ENCODE measurements at regions not wholly inside any gene's neighbourhood (a gene's known extent, or its start where the extent isn't known, plus 50 kb on each side); places are given as distances from the start of the nearest gene placed in this dataset.
A peak's percentile ranks its signal among the peaks of the same experiment; 100 is the strongest.
"Not testable (repeated sequence)": the region's sequence is repeated elsewhere in the genome, so short reads cannot be mapped to it uniquely, and the experiment has no call there.

DNA sequence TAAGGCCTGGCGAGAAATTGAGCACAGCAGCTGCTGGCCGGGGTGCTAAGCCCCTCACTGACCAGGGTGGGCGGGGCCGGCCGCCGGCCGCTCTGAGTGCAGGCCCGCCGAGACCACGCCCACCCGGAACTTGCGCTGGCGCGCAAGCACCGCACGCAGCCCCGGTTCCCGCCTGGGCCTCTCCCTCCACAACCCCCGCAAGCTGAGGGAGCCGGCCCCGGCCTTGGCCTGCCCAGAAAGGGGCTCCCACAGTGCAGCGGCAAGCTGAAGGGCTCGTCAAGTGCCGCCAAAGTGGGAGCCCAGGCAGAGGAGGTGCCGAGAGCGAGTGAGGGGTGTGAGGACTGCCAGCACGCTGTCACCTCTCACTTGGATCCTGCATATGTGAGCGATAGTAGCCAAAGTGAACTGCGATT lies 251.2 kb downstream of the GJA1 start:
- Histone ChIP-seq H3K9me3 (no peaks in the 10 kb centered on the region), H3K36me3 (no peaks in the 10 kb centered on the region), H3K27me3 (no peaks in the 10 kb centered on the region), H3K4me3 (no peak overlapping the region)
- DNase-seq: no peak

DNA sequence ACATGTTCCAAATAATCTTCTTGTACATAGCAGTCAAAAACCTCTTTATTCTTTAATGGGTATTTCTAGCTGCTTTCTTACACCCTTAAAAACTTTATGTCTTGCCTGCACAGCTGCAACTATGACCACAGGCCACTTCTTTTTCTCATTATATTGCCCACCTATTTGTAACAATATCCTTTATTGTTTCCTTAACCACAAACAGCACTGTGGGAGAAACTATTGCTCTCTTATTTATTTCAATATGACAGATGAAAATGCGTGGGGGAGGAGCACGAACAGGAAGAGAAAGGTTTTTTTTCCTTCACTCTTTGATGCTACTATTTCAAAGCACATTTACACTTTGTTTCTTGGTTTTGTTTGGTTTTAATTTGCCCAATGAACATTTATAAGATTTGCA lies 253.5 kb downstream of the GJA1 start:
- H3K27me3 ChIP-seq: no peaks in the 10 kb centered on the region
- H3K4me3 ChIP-seq: no peak overlapping the region
- H3K9me3 ChIP-seq: no peaks in the 10 kb centered on the region
- no peaks in the 10 kb centered on the region for H3K36me3 ChIP-seq
- no peak for DNase-seq

DNA sequence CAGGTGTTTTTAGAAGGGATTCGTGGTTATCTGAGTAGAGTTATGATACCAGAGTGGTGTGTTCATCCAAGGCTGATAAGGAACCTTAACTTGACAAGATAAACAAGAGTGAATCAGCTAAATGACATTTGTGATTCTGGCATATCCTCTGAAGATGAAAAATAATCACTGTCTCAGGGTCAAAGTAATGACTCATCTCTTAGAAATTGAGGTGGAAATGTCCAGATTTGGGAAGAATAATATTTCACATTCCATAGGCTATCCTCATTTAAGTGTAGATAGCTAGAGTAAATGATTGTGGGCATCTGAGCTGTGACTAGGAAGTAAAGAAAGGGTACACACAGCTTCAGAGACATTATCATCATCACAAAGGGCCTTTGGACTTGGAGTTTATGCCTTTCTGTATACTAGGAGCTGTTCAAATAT lies 255.7 kb downstream of the GJA1 start:
- H3K36me3 ChIP-seq: no peaks in the 10 kb centered on the region

DNA sequence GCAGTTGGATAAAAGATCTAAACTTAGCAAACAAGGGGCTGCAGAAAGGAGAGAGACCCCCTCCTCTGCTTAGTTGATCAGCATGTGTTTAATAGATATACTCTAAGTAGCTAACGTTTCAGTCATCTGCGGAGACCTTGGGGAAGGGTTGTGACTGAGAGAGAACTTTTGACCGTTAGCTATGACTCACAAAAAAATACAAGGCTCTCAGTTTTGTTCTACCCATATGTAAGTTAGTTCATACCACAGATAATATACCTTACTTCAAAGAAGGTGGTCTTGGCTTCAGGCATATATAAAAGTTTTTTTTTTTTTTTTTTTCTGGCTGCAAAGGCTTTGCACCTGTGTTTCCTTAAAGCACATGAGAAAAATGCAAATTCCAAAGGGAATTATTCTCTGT lies 258.9 kb downstream of the GJA1 start:
- no peak overlapping the region for H3K4me3 ChIP-seq
- no peaks in the 10 kb centered on the region for H3K36me3 ChIP-seq
- H3K9me3 ChIP-seq: no peaks in the 10 kb centered on the region
- H3K27me3 ChIP-seq: no peaks in the 10 kb centered on the region
- no peak for DNase-seq

More for the DNA sequence above, 255.7 kb downstream of the GJA1 start:
- Histone ChIP-seq H3K27me3 (no peaks in the 10 kb centered on the region), H3K9me3 (no peaks in the 10 kb centered on the region), H3K4me3 (no peak overlapping the region)
- DNase-seq: no peak

DNA sequence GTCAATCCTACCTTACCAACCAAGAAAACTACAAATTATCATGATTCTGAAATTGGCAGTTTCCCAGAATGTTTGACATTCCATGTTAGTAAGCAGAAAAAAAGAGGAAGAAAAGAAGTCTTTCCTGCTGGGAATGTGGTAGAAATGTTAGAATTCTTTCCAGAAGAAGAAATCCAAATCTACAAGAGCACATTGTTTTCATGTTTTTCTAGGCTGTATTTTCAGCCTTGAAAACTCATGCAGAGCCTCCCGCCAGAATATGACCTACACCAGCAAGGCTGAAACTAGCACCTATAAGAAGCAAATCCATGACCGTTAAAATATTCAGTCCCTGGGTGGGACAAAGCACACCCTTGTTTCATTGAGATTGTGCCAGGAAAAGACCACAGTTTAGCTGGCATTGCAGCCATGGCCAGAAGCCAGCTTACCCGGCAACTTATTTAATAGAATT lies 259.4 kb downstream of the GJA1 start:
- DNase-seq: peak; percentile 14
- no peaks in the 10 kb centered on the region for H3K27me3 ChIP-seq
- H3K4me3 ChIP-seq: no peak overlapping the region
- no peaks in the 10 kb centered on the region for H3K36me3 ChIP-seq
- no peaks in the 10 kb centered on the region for H3K9me3 ChIP-seq

DNA sequence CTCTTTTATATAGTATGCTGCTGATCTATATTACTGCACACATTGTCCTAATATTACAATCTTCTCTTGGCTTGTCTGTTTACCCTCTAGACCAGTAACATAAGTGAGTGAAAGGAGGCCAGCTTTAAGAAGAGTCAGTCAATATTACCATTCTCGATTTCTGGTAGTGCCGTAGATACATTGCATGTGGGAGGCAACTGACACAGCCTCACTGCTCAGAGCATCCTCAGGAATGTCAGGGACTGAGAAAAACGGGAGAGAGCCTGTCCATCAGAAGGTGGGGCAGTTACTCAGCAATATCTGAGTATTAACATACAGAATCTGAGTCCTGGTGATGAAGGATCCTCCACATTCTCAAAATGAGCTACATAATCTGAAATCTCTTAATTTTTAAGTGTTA lies 259.9 kb downstream of the GJA1 start:
- H3K9me3 ChIP-seq: no peaks in the 10 kb centered on the region
- no peaks in the 10 kb centered on the region for H3K36me3 ChIP-seq
- no peaks in the 10 kb centered on the region for H3K27me3 ChIP-seq
- DNase-seq: no peak
- H3K4me3 ChIP-seq: no peak overlapping the region

DNA sequence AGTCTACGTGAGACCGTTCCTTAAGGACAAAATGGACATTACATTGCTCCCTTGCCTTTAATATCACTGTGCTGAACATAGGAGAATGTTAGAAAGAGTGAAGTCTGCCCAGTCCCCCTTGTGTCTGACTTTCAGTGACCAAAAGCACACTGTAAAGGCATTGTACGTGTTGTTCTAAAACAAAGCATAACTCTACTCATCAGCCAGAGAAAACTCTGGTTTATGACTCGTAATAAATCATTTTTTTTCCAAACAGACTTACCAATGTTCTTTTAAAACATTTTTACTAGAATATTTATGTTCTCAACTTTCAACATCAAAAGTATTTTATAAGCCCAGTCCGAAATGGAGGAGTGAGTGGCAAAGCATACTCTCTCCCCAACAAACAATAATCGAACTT lies 262.5 kb downstream of the GJA1 start:
- DNase-seq: no peak
- H3K27me3 ChIP-seq: no peaks in the 10 kb centered on the region
- H3K4me3 ChIP-seq: no peak overlapping the region
- no peaks in the 10 kb centered on the region for H3K36me3 ChIP-seq
- H3K9me3 ChIP-seq: no peaks in the 10 kb centered on the region

DNA sequence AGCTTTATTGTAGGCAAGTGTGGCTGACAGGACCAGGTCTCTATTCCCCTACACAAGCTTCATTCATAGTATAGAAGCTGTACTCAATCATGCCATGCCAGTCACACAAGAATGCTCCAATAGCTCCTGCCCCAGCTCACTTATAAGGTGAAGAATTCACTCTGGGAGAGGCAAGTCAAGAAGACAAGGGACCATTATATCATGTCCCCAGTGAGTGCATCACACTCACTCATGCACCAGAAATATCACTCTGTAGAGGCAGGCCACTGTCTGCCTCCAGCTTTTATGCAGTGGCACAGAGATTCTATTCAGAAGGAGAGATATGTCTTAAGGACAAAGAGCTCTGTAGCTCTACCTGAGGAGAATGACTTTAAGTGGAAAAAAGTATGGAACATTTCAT lies 263.2 kb downstream of the GJA1 start:
- H3K9me3 ChIP-seq: no peaks in the 10 kb centered on the region
- no peaks in the 10 kb centered on the region for H3K36me3 ChIP-seq
- no peaks in the 10 kb centered on the region for H3K27me3 ChIP-seq
- H3K4me3 ChIP-seq: no peak overlapping the region
- no peak for DNase-seq

DNA sequence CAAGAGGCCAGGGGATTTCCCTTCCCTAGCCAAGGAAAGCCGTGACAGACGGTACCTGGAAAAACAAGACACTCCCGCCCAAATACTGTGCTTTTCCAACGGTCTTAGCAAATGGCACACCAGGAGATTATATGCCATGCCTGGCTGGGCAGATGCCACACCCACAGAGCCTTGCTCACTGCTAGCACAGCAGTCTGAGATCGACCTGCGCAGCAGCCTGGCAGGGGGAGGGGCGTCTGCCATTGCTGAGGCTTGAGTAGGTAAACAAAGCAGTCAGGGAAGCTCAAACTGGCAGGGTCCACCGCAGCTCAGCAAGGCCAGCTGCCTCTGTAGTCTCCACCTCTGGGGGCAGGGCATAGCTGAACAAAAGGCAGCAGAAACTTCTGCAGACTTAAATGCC lies 267.7 kb downstream of the GJA1 start:
- not testable (repeated sequence) for H3K9me3 ChIP-seq

DNA sequence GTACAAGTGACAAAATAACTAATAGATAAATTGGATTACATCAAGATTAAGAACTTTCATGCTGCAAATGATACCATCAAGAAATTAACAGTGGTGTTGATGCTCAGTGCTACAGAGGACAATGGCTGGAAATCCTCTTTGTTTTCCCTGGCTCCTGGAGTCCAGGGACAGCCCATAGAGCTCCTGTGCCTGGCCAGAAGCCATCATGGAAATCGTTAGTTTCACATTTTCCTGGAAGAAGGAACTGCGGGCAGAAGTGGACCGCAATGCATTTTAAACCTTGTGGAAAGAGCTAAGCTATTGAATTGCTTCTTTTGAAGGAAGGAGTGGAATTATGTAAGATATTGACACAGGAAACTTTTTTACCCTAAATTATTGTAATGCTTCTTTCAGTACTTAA lies 276.0 kb downstream of the GJA1 start:
- H3K4me3 ChIP-seq: no peak overlapping the region
- H3K27me3 ChIP-seq: no peaks in the 10 kb centered on the region
- H3K9me3 ChIP-seq: no peaks in the 10 kb centered on the region
- H3K36me3 ChIP-seq: no peaks in the 10 kb centered on the region
- no peak for DNase-seq

More for the DNA sequence above, 267.7 kb downstream of the GJA1 start:
- H3K27me3 ChIP-seq, H3K4me3 ChIP-seq, H3K36me3 ChIP-seq, DNase-seq: not testable (repeated sequence)

DNA sequence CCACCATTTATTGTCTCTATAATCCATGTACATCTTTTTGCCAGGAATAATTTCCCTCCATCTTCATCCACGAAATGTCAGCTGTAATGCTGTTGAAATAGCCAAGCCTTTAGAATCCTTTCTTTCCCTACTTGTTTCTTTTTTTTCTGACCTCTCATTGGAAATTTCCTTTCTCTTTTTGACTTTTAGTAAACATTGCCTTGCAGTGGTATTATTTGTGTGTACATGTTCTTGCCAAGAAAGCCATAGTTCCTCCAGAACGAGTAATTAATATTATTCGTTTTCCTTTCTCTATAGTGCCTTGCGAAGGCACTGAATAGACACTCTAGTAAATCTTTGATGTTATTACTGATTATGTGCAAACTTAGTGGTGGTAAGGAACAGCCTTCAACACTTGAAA lies 282.2 kb downstream of the GJA1 start:
- Histone ChIP-seq H3K9me3 (0 out of 2 replicates have a peak, but pooled peaks cover 4% of the 10 kb centered on the region), H3K27me3 (no peaks in the 10 kb centered on the region), H3K4me3 (no peak overlapping the region), H3K36me3 (no peaks in the 10 kb centered on the region)
- no peak for DNase-seq

DNA sequence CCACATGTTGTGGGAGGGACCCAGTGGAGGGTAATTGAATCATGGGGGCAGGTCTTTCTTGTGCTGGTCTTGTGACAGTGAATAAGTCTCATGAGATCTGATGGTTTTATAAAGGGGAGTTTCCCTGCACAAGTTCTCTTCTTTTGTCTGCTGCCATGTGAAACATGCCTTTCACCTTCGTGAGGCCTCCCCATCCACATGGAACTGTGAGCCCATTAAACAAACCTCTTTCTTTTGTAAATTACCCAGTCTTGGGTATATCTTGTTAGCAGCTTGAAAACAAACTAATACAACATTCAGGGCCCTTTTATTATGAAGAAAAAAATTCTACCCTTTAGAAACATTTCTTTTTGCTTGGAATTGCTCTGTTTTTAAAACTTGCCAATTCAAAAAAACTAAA lies 285.4 kb downstream of the GJA1 start:
- not testable (repeated sequence) for H3K27me3 ChIP-seq, H3K9me3 ChIP-seq, H3K36me3 ChIP-seq, DNase-seq, H3K4me3 ChIP-seq

DNA sequence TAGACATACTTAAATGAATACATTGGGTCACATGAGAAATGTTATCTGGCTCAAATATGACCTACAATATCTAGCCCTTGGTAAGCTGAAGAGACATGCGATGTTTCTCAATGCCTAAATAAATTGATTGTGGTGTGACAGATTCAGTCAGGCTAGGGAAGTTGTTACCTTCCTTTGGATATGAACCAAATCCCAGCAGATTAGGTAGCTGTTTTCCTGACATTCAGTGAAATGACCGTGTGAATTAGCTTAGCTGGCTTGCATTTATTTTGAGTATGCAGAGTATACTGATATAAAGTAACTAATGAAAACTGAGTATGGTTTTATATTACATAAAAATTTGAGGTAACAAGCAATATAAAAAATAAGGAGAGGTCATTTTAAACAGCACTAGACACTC lies 288.2 kb downstream of the GJA1 start:
- Histone ChIP-seq H3K4me3 (no peak overlapping the region), H3K36me3 (no peaks in the 10 kb centered on the region), H3K9me3 (0 out of 2 replicates have a peak, but pooled peaks cover 2% of the 10 kb centered on the region), H3K27me3 (no peaks in the 10 kb centered on the region)
- DNase-seq: no peak

DNA sequence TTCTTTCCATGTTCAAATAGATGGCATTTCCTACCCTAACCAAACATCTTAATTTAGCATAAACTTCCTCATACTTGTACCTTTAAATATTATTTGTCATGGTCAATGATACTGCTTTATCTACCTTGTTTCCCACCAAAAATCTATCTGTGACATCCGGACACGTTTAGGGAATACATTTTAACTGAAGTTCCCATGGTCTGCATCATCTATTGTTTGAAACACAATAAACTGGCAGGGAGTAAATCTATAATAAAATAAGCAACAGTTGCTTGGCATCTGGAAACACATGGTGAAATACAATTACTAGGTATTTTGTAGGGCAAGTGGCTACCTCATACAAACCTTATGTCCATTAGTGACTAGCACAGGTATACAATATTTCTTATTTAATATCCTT lies 289.1 kb downstream of the GJA1 start:
- DNase-seq: no peak

DNA sequence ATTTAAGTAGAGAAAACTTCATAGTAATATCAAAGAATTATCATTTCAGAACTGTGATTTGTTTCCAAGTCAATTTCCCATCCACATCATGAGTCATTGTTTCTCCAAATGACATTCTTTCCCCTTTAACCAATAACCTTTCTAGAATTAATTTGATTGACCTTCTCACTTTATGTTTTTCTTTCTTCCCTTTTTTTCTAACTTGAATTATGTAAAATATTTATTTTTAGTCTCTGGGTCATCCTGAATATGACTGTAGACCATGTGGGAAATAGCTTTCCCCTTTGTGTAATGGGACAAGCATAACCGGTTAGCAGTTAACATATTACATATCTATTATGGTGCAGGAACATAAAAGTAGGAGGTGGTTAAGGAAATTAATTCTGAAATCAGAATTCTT lies 291.1 kb downstream of the GJA1 start:
- H3K27me3 ChIP-seq: no peaks in the 10 kb centered on the region
- H3K36me3 ChIP-seq: no peaks in the 10 kb centered on the region
- no peaks in the 10 kb centered on the region; the same call in 1 of the 2 replicates for H3K9me3 ChIP-seq
- H3K4me3 ChIP-seq: no peak overlapping the region
- DNase-seq: no peak

More for the DNA sequence above, 289.1 kb downstream of the GJA1 start:
- Histone ChIP-seq H3K27me3 (no peaks in the 10 kb centered on the region), H3K36me3 (no peaks in the 10 kb centered on the region), H3K9me3 (0 out of 2 replicates have a peak, but pooled peaks cover 2% of the 10 kb centered on the region), H3K4me3 (no peak overlapping the region)

DNA sequence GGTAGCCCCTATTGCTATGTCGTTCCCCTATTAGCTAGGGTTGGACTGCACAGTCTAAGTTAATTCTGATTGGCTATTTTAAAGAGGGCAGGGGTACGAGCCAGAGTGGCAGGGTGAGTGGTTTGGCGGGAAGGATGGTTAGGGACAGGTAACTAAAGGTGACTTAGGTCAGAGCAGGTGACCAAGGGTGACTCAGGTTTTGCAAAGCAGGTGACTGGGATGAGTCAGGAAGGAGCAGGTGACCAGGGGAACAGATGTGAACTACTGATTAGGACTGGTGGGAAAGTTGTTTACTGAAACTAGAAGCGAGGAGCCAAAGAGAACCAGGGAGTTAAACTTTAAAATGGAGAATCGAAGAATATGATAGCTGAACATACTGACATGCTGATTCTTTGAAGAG lies 295.2 kb downstream of the GJA1 start:
- no peak for DNase-seq
- H3K36me3 ChIP-seq: no peaks in the 10 kb centered on the region
- H3K27me3 ChIP-seq: no peaks in the 10 kb centered on the region
- H3K9me3 ChIP-seq: no peaks in the 10 kb centered on the region; the same call in 1 of the 2 replicates
- H3K4me3 ChIP-seq: no peak overlapping the region

DNA sequence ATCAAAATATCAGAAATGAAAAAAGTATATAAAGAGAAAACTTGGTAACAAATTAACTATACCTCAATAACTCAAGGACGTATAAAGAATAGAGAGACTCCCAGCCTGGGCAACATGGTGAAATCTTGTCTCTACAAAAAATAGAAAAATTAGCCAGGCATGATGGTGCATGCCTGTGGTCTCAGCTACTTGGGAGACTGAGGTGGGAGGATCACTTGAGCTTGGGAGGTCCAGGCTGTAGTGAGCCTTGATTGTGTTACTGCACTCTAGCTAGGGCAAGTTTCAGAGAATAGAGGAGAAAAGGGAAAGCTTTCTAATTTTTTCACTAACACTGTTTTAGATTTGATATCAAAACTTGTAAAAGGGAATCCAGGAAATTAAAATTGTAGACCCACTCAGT lies 295.9 kb downstream of the GJA1 start:
- Histone ChIP-seq H3K9me3 (no peaks in the 10 kb centered on the region; the same call in 1 of the 2 replicates), H3K27me3 (no peaks in the 10 kb centered on the region), H3K36me3 (no peaks in the 10 kb centered on the region), H3K4me3 (no peak overlapping the region)
- no peak for DNase-seq

DNA sequence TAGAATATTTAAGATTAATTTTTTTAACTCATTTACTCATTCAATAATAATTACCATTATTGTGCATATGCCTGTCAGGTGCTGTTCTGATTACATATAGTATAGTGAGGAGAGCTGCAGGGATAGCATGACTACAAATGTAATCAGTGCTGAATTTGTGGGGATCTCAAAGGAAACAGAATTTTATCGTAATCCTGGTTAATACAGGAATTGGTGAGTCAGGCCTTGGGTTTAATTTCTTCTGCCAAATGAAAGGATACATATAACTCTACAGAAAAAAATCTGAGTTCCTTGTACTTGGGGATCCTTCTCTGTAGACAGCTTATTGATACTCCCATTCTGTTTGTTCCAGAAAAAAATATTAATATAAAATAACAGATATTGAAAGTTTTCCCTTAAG lies 297.2 kb downstream of the GJA1 start:
- H3K4me3 ChIP-seq: no peak overlapping the region
- DNase-seq: no peak
- H3K27me3 ChIP-seq: no peaks in the 10 kb centered on the region
- H3K9me3 ChIP-seq: no peaks in the 10 kb centered on the region; the same call in 1 of the 2 replicates
- no peaks in the 10 kb centered on the region for H3K36me3 ChIP-seq

DNA sequence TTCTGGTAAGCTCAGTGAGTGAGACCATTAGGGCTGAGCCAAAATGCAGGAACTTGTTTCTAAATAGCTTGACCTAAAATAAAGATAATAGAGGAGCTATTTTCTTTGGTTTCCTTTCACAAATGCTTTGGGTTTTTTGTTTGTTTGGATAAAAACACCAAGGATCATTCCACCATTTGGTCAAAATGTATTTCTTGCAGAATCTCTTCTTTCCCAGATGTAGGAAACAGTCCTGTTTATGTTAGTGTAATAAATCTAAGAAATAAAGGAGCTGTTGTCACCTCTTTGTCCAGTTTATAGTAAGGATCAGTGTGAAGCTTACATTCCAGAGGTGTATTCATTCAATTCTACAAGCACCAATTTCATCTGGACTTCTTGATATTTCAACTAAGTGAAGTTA lies 297.8 kb downstream of the GJA1 start:
- no peak overlapping the region for H3K4me3 ChIP-seq
- H3K27me3 ChIP-seq: no peaks in the 10 kb centered on the region
- no peaks in the 10 kb centered on the region for H3K36me3 ChIP-seq
- DNase-seq: no peak
- H3K9me3 ChIP-seq: no peaks in the 10 kb centered on the region; the same call in 1 of the 2 replicates

Data from MG63 (cell line).